ENCODE measurements at regions not wholly inside any gene's neighbourhood (a gene's known extent, or its start where the extent isn't known, plus 50 kb on each side); places are given as distances from the start of the nearest gene placed in this dataset.
"Not testable (repeated sequence)": the region's sequence is repeated elsewhere in the genome, so short reads cannot be mapped to it uniquely, and the experiment has no call there.

GRCh38 chr20:29763821-29764511 is 1493.5 kb upstream of the DEFB115 start:
- Histone ChIP-seq H3K4me1 (ENCODE audit: control insufficient read depth, extremely low read depth, insufficient read depth, low read length) (no peaks in the 10 kb centered on the region), H3K9me1 (replicated peaks; ENCODE audit: control insufficient read depth, extremely low read depth, insufficient read depth, low read length) (no peaks in the 10 kb centered on the region), H3K4me3 (replicated peaks in 1 of 3; ENCODE audit: insufficient read depth in 1 of 3, low read depth in 1 of 3, low read length in 3 of 3) (no peak overlapping the region), H3K27me3 (ENCODE audit: control insufficient read depth in 2 of 2, insufficient read depth in 2 of 2, low read length in 2 of 2) (no peaks in the 10 kb centered on the region), H3K36me3 (ENCODE audit: control insufficient read depth in 2 of 2, extremely low read depth in 1 of 2, insufficient read depth in 2 of 2, low read length in 2 of 2) (no peaks in the 10 kb centered on the region), H4K20me1 (replicated peaks; ENCODE audit: control insufficient read depth, extremely low read depth, insufficient read depth, low read length) (no peaks in the 10 kb centered on the region), H3K79me2 (ENCODE audit: control insufficient read depth, insufficient read depth, low read length) (no peaks in the 10 kb centered on the region), H2AFZ (ENCODE audit: low read depth, low read length) (no peak overlapping the region), H3K27ac (ENCODE audit: insufficient read depth, low read depth, low read length) (no peak overlapping the region), H3K9ac (replicated peaks; ENCODE audit: extremely low read depth, insufficient read depth, low read length) (no peak overlapping the region), H3K9me3 (replicated peaks; ENCODE audit: control insufficient read depth, insufficient read depth, low read length) (peaks cover 2% of the 10 kb centered on the region), H3K4me2 (ENCODE audit: insufficient read depth, low read length) (no peak overlapping the region)
- no peak for DNase-seq (ENCODE audit: low read depth, low spot score)
- CTCF ChIA-PET, result no interaction called here
- TF ChIP-seq FOS (IDR thresholded peaks at IDR 0.05; ENCODE audit: borderline replicate concordance, insufficient read depth, low read length) (no peak), POLR2AphosphoS5 (IDR thresholded peaks at IDR 0.05; ENCODE audit: insufficient read depth, low read depth, low read length) (no peak), GATA2 (IDR thresholded peaks at IDR 0.05; ENCODE audit: insufficient read depth, insufficient read length, low read depth, low read length) (no peak)
- no TSS peak for BruUV-seq (replicated peaks)
- POLR2A ChIA-PET, result no interaction called here
- FAIRE-seq, result no peak
- dilution Hi-C loops (cut with MboI; ENCODE audit: extremely low pct_ligation_motif_present, low sequenced_read_pairs) (no loop called here), intact Hi-C loops (cut with micrococcal nuclease) (no loop called here)

DNA sequence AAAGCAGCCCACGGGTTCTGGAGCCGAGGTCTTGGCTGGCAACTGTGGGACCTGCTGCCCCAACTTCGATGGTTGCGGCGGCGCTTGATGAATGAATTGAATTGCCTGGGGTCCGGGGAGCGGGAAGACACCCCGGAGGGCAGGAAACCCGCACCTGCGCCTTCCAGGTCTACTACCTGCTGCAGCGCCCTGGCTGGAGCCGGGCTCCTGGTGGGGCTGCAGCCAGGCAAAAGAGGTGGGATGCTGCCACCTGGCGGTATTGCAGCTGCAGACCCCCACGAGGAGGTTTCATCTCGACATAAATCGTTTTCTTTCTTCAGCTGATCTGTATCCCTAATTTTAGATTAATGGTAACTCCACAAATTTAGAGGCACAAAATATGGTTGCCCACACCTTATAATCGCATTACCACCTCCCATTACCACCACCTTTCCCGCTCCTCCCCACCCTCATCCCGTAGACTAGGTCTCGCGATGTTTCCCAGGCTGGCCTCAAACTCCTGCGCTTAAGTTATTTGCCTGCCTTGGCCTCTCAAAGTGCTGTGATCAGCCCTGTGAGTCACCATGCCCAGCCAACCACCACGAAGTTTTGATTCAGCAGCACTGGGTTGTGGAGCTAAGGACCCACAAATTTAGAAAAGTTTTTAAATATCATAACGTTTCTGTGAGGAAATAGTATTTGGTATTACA is 1492.4 kb upstream of the DEFB115 start:
- DNase-seq (ENCODE audit: low read depth, low spot score); H3K4me3 ChIP-seq (replicated peaks in 1 of 3; ENCODE audit: insufficient read depth in 1 of 3, low read depth in 1 of 3, low read length in 3 of 3); H3K79me2 ChIP-seq (ENCODE audit: control insufficient read depth, insufficient read depth, low read length); CTCF ChIA-PET; H3K27me3 ChIP-seq (ENCODE audit: control insufficient read depth in 2 of 2, insufficient read depth in 2 of 2, low read length in 2 of 2); H3K27ac ChIP-seq (ENCODE audit: insufficient read depth, low read depth, low read length); dilution Hi-C loops (cut with MboI; ENCODE audit: extremely low pct_ligation_motif_present, low sequenced_read_pairs); H3K36me3 ChIP-seq (ENCODE audit: control insufficient read depth in 2 of 2, extremely low read depth in 1 of 2, insufficient read depth in 2 of 2, low read length in 2 of 2); H4K20me1 ChIP-seq (replicated peaks; ENCODE audit: control insufficient read depth, extremely low read depth, insufficient read depth, low read length); H3K9me1 ChIP-seq (replicated peaks; ENCODE audit: control insufficient read depth, extremely low read depth, insufficient read depth, low read length); FAIRE-seq; H3K9ac ChIP-seq (replicated peaks; ENCODE audit: extremely low read depth, insufficient read depth, low read length); intact Hi-C loops (cut with micrococcal nuclease); H3K4me1 ChIP-seq (ENCODE audit: control insufficient read depth, extremely low read depth, insufficient read depth, low read length); POLR2A ChIA-PET; H2AFZ ChIP-seq (ENCODE audit: low read depth, low read length); BruUV-seq (replicated peaks); H3K4me2 ChIP-seq (ENCODE audit: insufficient read depth, low read length); H3K9me3 ChIP-seq (replicated peaks; ENCODE audit: control insufficient read depth, insufficient read depth, low read length): not testable (repeated sequence)

- H3K9me1 ChIP-seq (replicated peaks; ENCODE audit: control insufficient read depth, extremely low read depth, insufficient read depth, low read length); DNase-seq (ENCODE audit: low read depth, low spot score); H3K27ac ChIP-seq (ENCODE audit: insufficient read depth, low read depth, low read length); H4K20me1 ChIP-seq (replicated peaks; ENCODE audit: control insufficient read depth, extremely low read depth, insufficient read depth, low read length); BruUV-seq (replicated peaks); H2AFZ ChIP-seq (ENCODE audit: low read depth, low read length); dilution Hi-C loops (cut with MboI; ENCODE audit: extremely low pct_ligation_motif_present, low sequenced_read_pairs); H3K4me1 ChIP-seq (ENCODE audit: control insufficient read depth, extremely low read depth, insufficient read depth, low read length); POLR2A ChIA-PET; FAIRE-seq; CTCF ChIA-PET; H3K4me3 ChIP-seq (replicated peaks in 1 of 3; ENCODE audit: insufficient read depth in 1 of 3, low read depth in 1 of 3, low read length in 3 of 3); H3K9ac ChIP-seq (replicated peaks; ENCODE audit: extremely low read depth, insufficient read depth, low read length); H3K9me3 ChIP-seq (replicated peaks; ENCODE audit: control insufficient read depth, insufficient read depth, low read length); H3K36me3 ChIP-seq (ENCODE audit: control insufficient read depth in 2 of 2, extremely low read depth in 1 of 2, insufficient read depth in 2 of 2, low read length in 2 of 2); H3K27me3 ChIP-seq (ENCODE audit: control insufficient read depth in 2 of 2, insufficient read depth in 2 of 2, low read length in 2 of 2); intact Hi-C loops (cut with micrococcal nuclease); H3K79me2 ChIP-seq (ENCODE audit: control insufficient read depth, insufficient read depth, low read length); H3K4me2 ChIP-seq (ENCODE audit: insufficient read depth, low read length): not testable (repeated sequence)
These were observed 1479.4 kb upstream of the DEFB115 start for GRCh38 chr20:29778033-29778432.

- H3K4me3 ChIP-seq (replicated peaks in 1 of 3; ENCODE audit: insufficient read depth in 1 of 3, low read depth in 1 of 3, low read length in 3 of 3); BruUV-seq (replicated peaks); CTCF ChIA-PET; H2AFZ ChIP-seq (ENCODE audit: low read depth, low read length); H3K9me1 ChIP-seq (replicated peaks; ENCODE audit: control insufficient read depth, extremely low read depth, insufficient read depth, low read length); H3K9ac ChIP-seq (replicated peaks; ENCODE audit: extremely low read depth, insufficient read depth, low read length); H3K27ac ChIP-seq (ENCODE audit: insufficient read depth, low read depth, low read length); H4K20me1 ChIP-seq (replicated peaks; ENCODE audit: control insufficient read depth, extremely low read depth, insufficient read depth, low read length); dilution Hi-C loops (cut with MboI; ENCODE audit: extremely low pct_ligation_motif_present, low sequenced_read_pairs); H3K4me2 ChIP-seq (ENCODE audit: insufficient read depth, low read length); intact Hi-C loops (cut with micrococcal nuclease); POLR2A ChIA-PET; H3K4me1 ChIP-seq (ENCODE audit: control insufficient read depth, extremely low read depth, insufficient read depth, low read length); H3K79me2 ChIP-seq (ENCODE audit: control insufficient read depth, insufficient read depth, low read length); DNase-seq (ENCODE audit: low read depth, low spot score); FAIRE-seq; H3K27me3 ChIP-seq (ENCODE audit: control insufficient read depth in 2 of 2, insufficient read depth in 2 of 2, low read length in 2 of 2); H3K36me3 ChIP-seq (ENCODE audit: control insufficient read depth in 2 of 2, extremely low read depth in 1 of 2, insufficient read depth in 2 of 2, low read length in 2 of 2); H3K9me3 ChIP-seq (replicated peaks; ENCODE audit: control insufficient read depth, insufficient read depth, low read length): not testable (repeated sequence)
These were observed 1476.2 kb upstream of the DEFB115 start for GRCh38 chr20:29781217-29781616.
